ENCODE measurements at regions not wholly inside any gene's neighbourhood (a gene's known extent, or its start where the extent isn't known, plus 50 kb on each side); places are given as distances from the start of the nearest gene placed in this dataset.
A peak's percentile ranks its signal among the peaks of the same experiment; 100 is the strongest.

GRCh38 chr6:22804620-22805261 lies 235.4 kb downstream of the HDGFL1 start (continued):
- TF ChIP-seq IRF1 (CRISPR knock-in tag; IDR thresholded peaks at IDR 0.05): no peak
- TF ChIP-seq MXD4 (CRISPR knock-in tag; IDR thresholded peaks at IDR 0.05; ENCODE audit: borderline replicate concordance): no peak
- TF ChIP-seq IRF2 (CRISPR knock-in tag; IDR thresholded peaks at IDR 0.05; ENCODE audit: borderline replicate concordance, low read depth): no peak
- no peak for TF ChIP-seq ZMAT4 (CRISPR knock-in tag; IDR thresholded peaks at IDR 0.05)
- no peak for TF ChIP-seq MLX (CRISPR knock-in tag; IDR thresholded peaks at IDR 0.05)
- TF ChIP-seq ELF4 (CRISPR knock-in tag; IDR thresholded peaks at IDR 0.05; ENCODE audit: low read depth): no peak
- TF ChIP-seq NR1H2 (CRISPR knock-in tag; IDR thresholded peaks at IDR 0.05): no peak
- no peak for TF ChIP-seq ZNF219 (CRISPR knock-in tag; IDR thresholded peaks at IDR 0.05; ENCODE audit: borderline replicate concordance)

GRCh38 chr6:22807261-22807660 lies 237.9 kb downstream of the HDGFL1 start:
- ChIA-PET CTCF (no interaction called here), POLR2A (no interaction called here)
- TF ChIP-seq RORB (CRISPR knock-in tag; IDR thresholded peaks at IDR 0.05): no peak
- ATAC-seq (no peak), DNase-seq (ENCODE audit: low spot score) (no peak)
- no peak overlapping the region for H3K4me3 Mint-ChIP-seq
- H3K36me3 Mint-ChIP-seq: no peaks in the 10 kb centered on the region
- peaks cover 41% of the 10 kb centered on the region for H3K4me1 Mint-ChIP-seq
- H3K27me3 Mint-ChIP-seq (ENCODE audit: low read depth): no peaks in the 10 kb centered on the region
- peaks cover 9% of the 10 kb centered on the region for H3K9me3 Mint-ChIP-seq
- H3K27ac Mint-ChIP-seq: peak overlapping the region; percentile 89

GRCh38 chr6:22807818-22808217 lies 238.5 kb downstream of the HDGFL1 start:
- no peak for TF ChIP-seq ELF4 (CRISPR knock-in tag; IDR thresholded peaks at IDR 0.05; ENCODE audit: low read depth)
- no peak for TF ChIP-seq ATF6 (CRISPR knock-in tag; IDR thresholded peaks at IDR 0.05)
- TF ChIP-seq NFATC4 (CRISPR knock-in tag; IDR thresholded peaks at IDR 0.05): no peak
- no peak for TF ChIP-seq GRHL2 (CRISPR knock-in tag; IDR thresholded peaks at IDR 0.05; ENCODE audit: insufficient replicate concordance, severe bottlenecking)
- TF ChIP-seq TCF7 (CRISPR knock-in tag; IDR thresholded peaks at IDR 0.05; ENCODE audit: low read depth): no peak
- TF ChIP-seq RORB (CRISPR knock-in tag; IDR thresholded peaks at IDR 0.05): no peak
- TF ChIP-seq ZNF232 (CRISPR knock-in tag; IDR thresholded peaks at IDR 0.05): no peak
- no peak for TF ChIP-seq NFE2L1 (CRISPR knock-in tag; IDR thresholded peaks at IDR 0.05)
- TF ChIP-seq ZNF423 (CRISPR knock-in tag; IDR thresholded peaks at IDR 0.05): no peak
- TF ChIP-seq MYBL2 (CRISPR knock-in tag; IDR thresholded peaks at IDR 0.05): no peak
- no peak for TF ChIP-seq ZNF219 (CRISPR knock-in tag; IDR thresholded peaks at IDR 0.05; ENCODE audit: borderline replicate concordance)
- TF ChIP-seq IRF1 (CRISPR knock-in tag; IDR thresholded peaks at IDR 0.05): no peak
- TF ChIP-seq CREB1 (CRISPR knock-in tag; IDR thresholded peaks at IDR 0.05): no peak
- TF ChIP-seq TP53 (CRISPR knock-in tag; IDR thresholded peaks at IDR 0.05): no peak
- TF ChIP-seq CREM (CRISPR knock-in tag; IDR thresholded peaks at IDR 0.05): no peak
- TF ChIP-seq ARID4B (CRISPR knock-in tag; IDR thresholded peaks at IDR 0.05; ENCODE audit: borderline replicate concordance): no peak
- H3K9me3 Mint-ChIP-seq: peaks cover 4% of the 10 kb centered on the region; the same call in 1 of the 2 replicates
- H3K27ac Mint-ChIP-seq: peak overlapping the region; percentile 89
- peak; percentile 63 for ATAC-seq
- DNase-seq (ENCODE audit: low spot score): no peak
- no peaks in the 10 kb centered on the region for H3K27me3 Mint-ChIP-seq (ENCODE audit: low read depth)
- no peaks in the 10 kb centered on the region for H3K36me3 Mint-ChIP-seq
- ChIA-PET CTCF (no interaction called here), POLR2A (no interaction called here)
- H3K4me1 Mint-ChIP-seq: peaks cover 41% of the 10 kb centered on the region
- no peak overlapping the region for H3K4me3 Mint-ChIP-seq
